ENCODE measurements at regions not wholly inside any gene's neighbourhood (a gene's known extent, or its start where the extent isn't known, plus 50 kb on each side); places are given as distances from the start of the nearest gene placed in this dataset.

- no peak for DNase-seq
- peaks cover 19% of the 10 kb centered on the region for H3K4me1 ChIP-seq (ENCODE audit: low read length)
- H3K9me2 ChIP-seq (replicated peaks; ENCODE audit: insufficient read depth, low read length) = no peaks in the 10 kb centered on the region
- H3F3A ChIP-seq (ENCODE audit: insufficient read depth, low read length) = no peaks in the 10 kb centered on the region
- H3K4me3 ChIP-seq (ENCODE audit: low read length) = no peak overlapping the region
- no peak overlapping the region for H3K9ac ChIP-seq (ENCODE audit: low read length)
- H3K9me3 ChIP-seq (replicated peaks; ENCODE audit: insufficient read depth, low read length) = no peaks in the 10 kb centered on the region
- no peaks in the 10 kb centered on the region for H3K27me3 ChIP-seq (replicated peaks; ENCODE audit: insufficient read depth, low read length)
- no peaks in the 10 kb centered on the region for H4K20me1 ChIP-seq (ENCODE audit: insufficient read depth, low read length)
- H3K79me2 ChIP-seq (ENCODE audit: low read length) = no peaks in the 10 kb centered on the region
- TF ChIP-seq CTCF (IDR thresholded peaks at IDR 0.05; ENCODE audit: low read length) (no peak), EZH2 (optimal IDR thresholded peaks at IDR 0.05; ENCODE audit: low read depth, low read length) (no peak), EZH2phosphoT487 (IDR thresholded peaks at IDR 0.05; ENCODE audit: low read length) (no peak)
- no peaks in the 10 kb centered on the region for H3K36me3 ChIP-seq (replicated peaks; ENCODE audit: insufficient read depth, low read length)
- H3K27ac ChIP-seq (ENCODE audit: low read length) = no peak overlapping the region
- H3K4me2 ChIP-seq (ENCODE audit: low read depth, low read length) = no peak overlapping the region
- H2AFZ ChIP-seq (ENCODE audit: low read length) = no peak overlapping the region
Observed at GRCh38 chr9:106637486-106637885, 225.5 kb upstream of the ZNF462 start.

GRCh38 chr9:106639873-106640568 lies 222.9 kb upstream of the ZNF462 start:
- peaks cover 9% of the 10 kb centered on the region for H3K4me1 ChIP-seq (ENCODE audit: low read length)
- H3K9ac ChIP-seq (ENCODE audit: low read length) = no peak overlapping the region
- H3K79me2 ChIP-seq (ENCODE audit: low read length) = no peaks in the 10 kb centered on the region
- no peak overlapping the region for H3K4me3 ChIP-seq (ENCODE audit: low read length)
- H3K27ac ChIP-seq (ENCODE audit: low read length) = no peak overlapping the region
- no peaks in the 10 kb centered on the region for H3F3A ChIP-seq (ENCODE audit: insufficient read depth, low read length)
- H2AFZ ChIP-seq (ENCODE audit: low read length) = no peak overlapping the region
- H4K20me1 ChIP-seq (ENCODE audit: insufficient read depth, low read length) = no peaks in the 10 kb centered on the region
- DNase-seq = no peak
- H3K9me3 ChIP-seq (replicated peaks; ENCODE audit: insufficient read depth, low read length) = no peaks in the 10 kb centered on the region
- no peaks in the 10 kb centered on the region for H3K36me3 ChIP-seq (replicated peaks; ENCODE audit: insufficient read depth, low read length)
- no peak overlapping the region for H3K4me2 ChIP-seq (ENCODE audit: low read depth, low read length)
- no peak for TF ChIP-seq CTCF (IDR thresholded peaks at IDR 0.05; ENCODE audit: low read length)
- no peak for TF ChIP-seq EZH2phosphoT487 (IDR thresholded peaks at IDR 0.05; ENCODE audit: low read length)
- TF ChIP-seq EZH2 (optimal IDR thresholded peaks at IDR 0.05; ENCODE audit: low read depth, low read length) = no peak
- no peaks in the 10 kb centered on the region for H3K9me2 ChIP-seq (replicated peaks; ENCODE audit: insufficient read depth, low read length)
- no peaks in the 10 kb centered on the region for H3K27me3 ChIP-seq (replicated peaks; ENCODE audit: insufficient read depth, low read length)

- no peaks in the 10 kb centered on the region for H3K79me2 ChIP-seq (ENCODE audit: low read length)
- no peaks in the 10 kb centered on the region for H3K9me3 ChIP-seq (replicated peaks; ENCODE audit: insufficient read depth, low read length)
- no peaks in the 10 kb centered on the region for H3K9me2 ChIP-seq (replicated peaks; ENCODE audit: insufficient read depth, low read length)
- no peaks in the 10 kb centered on the region for H4K20me1 ChIP-seq (ENCODE audit: insufficient read depth, low read length)
- H3K9ac ChIP-seq (ENCODE audit: low read length) = no peak overlapping the region
- no peaks in the 10 kb centered on the region for H3K27me3 ChIP-seq (replicated peaks; ENCODE audit: insufficient read depth, low read length)
- H3F3A ChIP-seq (ENCODE audit: insufficient read depth, low read length) = no peaks in the 10 kb centered on the region
- no peak overlapping the region for H3K4me2 ChIP-seq (ENCODE audit: low read depth, low read length)
- DNase-seq = no peak
- H3K4me1 ChIP-seq (ENCODE audit: low read length) = peaks cover 7% of the 10 kb centered on the region
- H2AFZ ChIP-seq (ENCODE audit: low read length) = no peak overlapping the region
- no peaks in the 10 kb centered on the region for H3K36me3 ChIP-seq (replicated peaks; ENCODE audit: insufficient read depth, low read length)
- H3K4me3 ChIP-seq (ENCODE audit: low read length) = no peak overlapping the region
- H3K27ac ChIP-seq (ENCODE audit: low read length) = no peak overlapping the region
- TF ChIP-seq EZH2 (optimal IDR thresholded peaks at IDR 0.05; ENCODE audit: low read depth, low read length) = no peak
- TF ChIP-seq CTCF (IDR thresholded peaks at IDR 0.05; ENCODE audit: low read length) = no peak
- TF ChIP-seq EZH2phosphoT487 (IDR thresholded peaks at IDR 0.05; ENCODE audit: low read length) = no peak
Observed at GRCh38 chr9:106643211-106643930, 219.6 kb upstream of the ZNF462 start.

Data from MM.1S (cell line).